NCI-H187 (cell line): ENCODE measurements at regions not wholly inside any gene's neighbourhood (a gene's known extent, or its start where the extent isn't known, plus 50 kb on each side); places are given as distances from the start of the nearest gene placed in this dataset.

ENCODE experiments used
- DNase-seq, 2 experiments: peaks; one replicate each; lab custom pipeline; 2025; lab: John Stamatoyannopoulos, UW

GRCh38 chr18:49658823-49659404 is 97.1 kb downstream of the LIPG start:
- no peak for DNase-seq

DNA sequence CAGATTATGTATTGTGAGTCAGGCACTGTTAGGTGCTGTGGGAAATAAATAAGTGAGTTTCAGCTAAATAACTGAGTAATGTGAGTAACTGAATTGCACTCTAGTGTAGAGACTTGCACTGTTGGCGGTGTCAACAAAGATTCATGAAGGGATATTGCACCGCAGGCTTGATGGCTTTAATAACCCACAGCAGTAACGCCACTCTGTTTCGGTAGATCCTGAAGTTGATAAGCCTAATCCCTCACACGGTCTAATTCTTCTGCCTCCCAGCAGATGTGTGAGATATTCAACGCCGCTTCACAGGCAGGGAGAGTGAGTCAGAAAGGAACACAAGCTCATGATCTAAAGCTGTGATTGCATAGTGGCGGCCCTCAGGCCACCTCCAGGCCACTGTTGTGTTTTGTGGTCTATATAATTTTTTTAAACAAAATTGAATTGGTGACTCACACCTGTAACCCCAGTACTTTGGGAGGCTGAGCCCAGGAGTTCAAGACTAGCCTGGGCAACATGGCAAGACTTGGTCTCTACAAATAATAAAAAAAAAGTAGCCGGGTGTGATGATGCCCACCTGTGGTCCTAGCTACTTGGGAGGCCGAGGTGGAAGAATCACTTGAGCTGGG is 94.3 kb downstream of the LIPG start:
- DNase-seq, result no peak

GRCh38 chr18:49655266-49656072 is 93.6 kb downstream of the LIPG start:
- DNase-seq, result no peak

- no peak for DNase-seq
Observed at GRCh38 chr18:49654347-49654746, 92.5 kb downstream of the LIPG start.

DNA sequence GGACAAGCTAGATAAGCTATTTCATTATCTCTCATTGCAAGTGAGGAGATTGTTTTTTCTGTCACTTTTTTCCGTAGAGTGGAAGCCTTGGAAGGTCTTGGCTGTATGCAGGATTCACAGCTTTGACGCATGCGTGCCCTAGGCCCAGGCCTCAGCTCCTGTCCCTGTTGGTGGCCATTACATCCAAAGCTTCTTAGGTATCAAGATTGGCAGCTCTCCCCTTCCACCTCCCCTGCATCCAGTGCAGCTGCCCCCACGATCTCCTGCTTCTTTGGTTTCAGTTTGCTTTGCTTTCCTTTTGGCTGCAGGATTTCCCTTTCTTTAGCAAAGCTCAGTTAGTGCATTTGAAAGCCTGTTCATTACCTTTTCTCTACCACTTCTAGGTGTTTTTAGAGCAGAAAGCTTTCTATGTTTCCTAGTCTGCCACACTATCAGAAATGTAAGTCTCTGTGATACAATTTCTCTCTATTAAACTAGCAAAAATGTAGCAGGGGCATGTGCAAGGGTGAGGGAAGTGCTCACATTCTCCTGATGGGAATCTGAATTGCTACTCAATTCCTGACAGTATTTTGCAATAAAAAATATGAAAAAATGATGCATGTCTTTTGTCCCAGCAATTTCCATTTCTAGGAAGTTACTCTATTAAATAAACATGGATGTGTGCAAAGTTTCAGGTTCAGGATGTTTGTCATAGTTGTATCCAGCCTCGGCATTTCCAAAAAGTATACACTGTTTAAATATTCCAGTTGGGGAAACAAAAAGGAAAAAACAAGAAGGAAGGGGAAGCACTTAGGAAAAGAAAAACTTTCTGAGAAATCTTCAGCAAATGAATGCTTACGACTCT is 91.2 kb downstream of the LIPG start:
- DNase-seq, result no peak

DNA sequence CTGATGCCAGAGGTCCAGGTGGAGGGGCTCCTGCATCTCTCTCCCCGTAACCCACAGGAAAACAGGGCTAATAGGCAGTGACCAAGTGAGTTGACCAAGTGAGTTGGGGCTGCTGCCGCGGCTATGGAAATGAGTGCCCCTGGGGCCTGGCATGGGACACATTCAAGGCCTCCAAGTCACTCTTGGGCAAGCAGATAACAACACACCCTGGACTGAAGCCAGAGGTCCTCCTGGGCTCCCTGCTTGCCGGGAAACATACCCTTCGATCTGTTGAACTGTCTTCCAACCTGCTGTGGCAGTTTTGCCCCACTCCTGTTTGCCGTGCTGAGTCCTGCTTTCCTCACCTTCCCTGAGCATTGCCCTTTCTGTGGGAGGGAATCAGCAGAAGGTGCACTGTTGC is 89.2 kb downstream of the LIPG start:
- DNase-seq, result no peak

DNA sequence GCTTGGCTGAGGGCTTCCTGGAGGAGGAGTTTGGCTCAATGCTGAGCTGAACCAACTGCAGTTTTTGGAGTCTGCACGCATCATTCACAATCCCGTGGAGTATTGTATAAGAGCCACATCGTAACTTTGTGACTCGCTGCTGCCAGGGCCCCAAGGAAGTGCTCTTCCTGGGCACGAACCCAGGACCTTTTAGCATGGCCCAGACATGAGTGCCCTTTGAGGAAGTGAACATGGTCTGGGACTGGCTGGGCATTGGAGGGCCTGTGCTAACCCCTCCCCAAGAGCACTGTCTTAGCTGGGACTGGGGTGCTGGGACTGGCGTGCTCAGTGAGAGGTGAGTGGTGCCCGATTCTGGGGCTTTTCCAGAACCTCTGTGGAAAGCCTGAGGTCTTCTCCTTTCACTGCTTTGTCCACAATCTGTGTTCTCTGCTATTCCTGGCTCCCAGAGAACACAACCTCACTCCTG is 88.6 kb downstream of the LIPG start:
- no peak for DNase-seq

GRCh38 chr18:49648811-49649210 is 87.0 kb downstream of the LIPG start:
- no peak for DNase-seq
